ENCODE measurements at regions not wholly inside any gene's neighbourhood (a gene's known extent, or its start where the extent isn't known, plus 50 kb on each side); places are given as distances from the start of the nearest gene placed in this dataset.

GRCh38 chr7:26467541-26467940 is 175.9 kb downstream of the SNX10 start:
- Histone ChIP-seq H3K27me3 (no peaks in the 10 kb centered on the region), H3K4me1 (replicated peaks in 1 of 2) (no peaks in the 10 kb centered on the region), H3K36me3 (replicated peaks in 1 of 2) (no peaks in the 10 kb centered on the region), H3K9me3 (replicated peaks in 1 of 3) (no peaks in the 10 kb centered on the region), H3K4me3 (no peak overlapping the region), H3K27ac (no peak overlapping the region)
- whole genome bisulfite sequencing, 4 donors: 72 to 83% (median 75%) methylated on average over 3 of the region's 3 CpGs
- TF ChIP-seq CTCF (IDR thresholded peaks at IDR 0.05): no peak
- no peak for TF ChIP-seq POLR2A (IDR thresholded peaks at IDR 0.05)
- DNase-seq: no peak
- intact Hi-C loops (cut with DNase I): no loop called here

- Histone ChIP-seq H3K4me1 (replicated peaks in 1 of 2) (no peaks in the 10 kb centered on the region), H3K27me3 (no peaks in the 10 kb centered on the region), H3K36me3 (replicated peaks in 1 of 2) (no peaks in the 10 kb centered on the region), H3K4me3 (no peak overlapping the region), H3K27ac (no peak overlapping the region), H3K9me3 (replicated peaks in 1 of 3) (no peaks in the 10 kb centered on the region)
- WGBS, 4 donors: 86 to 96% (median 93%) methylated on average over 7 of the region's 7 CpGs
- no peak for TF ChIP-seq POLR2A (IDR thresholded peaks at IDR 0.05)
- no peak for TF ChIP-seq CTCF (IDR thresholded peaks at IDR 0.05)
- no peak for DNase-seq
- intact Hi-C loops (cut with DNase I): no loop called here
Observed at GRCh38 chr7:26468625-26469024, 177.0 kb downstream of the SNX10 start.

- H3K27me3 ChIP-seq: no peaks in the 10 kb centered on the region
- no peak overlapping the region for H3K4me3 ChIP-seq
- intact Hi-C loops (cut with DNase I): no loop called here
- WGBS, 4 donors: 67 to 100% (median 90%) methylated on average over 1 of the region's 1 CpG
- no peak overlapping the region for H3K27ac ChIP-seq
- no peak for DNase-seq
- TF ChIP-seq CTCF (IDR thresholded peaks at IDR 0.05) (no peak), POLR2A (IDR thresholded peaks at IDR 0.05) (no peak)
- H3K4me1 ChIP-seq (replicated peaks in 1 of 2): no peaks in the 10 kb centered on the region
- H3K9me3 ChIP-seq (replicated peaks in 1 of 3): no peaks in the 10 kb centered on the region
- H3K36me3 ChIP-seq (replicated peaks in 1 of 2): no peaks in the 10 kb centered on the region
Observed at GRCh38 chr7:26469188-26469587, 177.5 kb downstream of the SNX10 start.

- Histone ChIP-seq H3K4me3 (no peak overlapping the region), H3K9me3 (replicated peaks in 1 of 3) (no peaks in the 10 kb centered on the region), H3K36me3 (replicated peaks in 1 of 2) (no peaks in the 10 kb centered on the region), H3K4me1 (replicated peaks in 1 of 2) (no peaks in the 10 kb centered on the region), H3K27ac (no peak overlapping the region), H3K27me3 (no peaks in the 10 kb centered on the region)
- 67 to 81% (median 79%) methylated on average over 6 to 7 of the region's 7 CpGs for WGBS, 4 donors
- no peak for DNase-seq
- TF ChIP-seq POLR2A (IDR thresholded peaks at IDR 0.05) (no peak), CTCF (IDR thresholded peaks at IDR 0.05) (no peak)
- intact Hi-C loops (cut with DNase I): no loop called here
Observed at GRCh38 chr7:26470691-26471090, 179.0 kb downstream of the SNX10 start.
